ENCODE measurements at regions not wholly inside any gene's neighbourhood (a gene's known extent, or its start where the extent isn't known, plus 50 kb on each side); places are given as distances from the start of the nearest gene placed in this dataset.

GRCh38 chr20:1779567-1779966 is 115.6 kb upstream of the SIRPA start:
- H3K4me3 ChIP-seq, result no peak overlapping the region
- TF ChIP-seq PBX3 (IDR thresholded peaks at IDR 0.05; ENCODE audit: insufficient replicate concordance, low read depth, low read length) (no peak), ZBTB4 (CRISPR knock-in tag; IDR thresholded peaks at IDR 0.05) (no peak), NR2C2 (IDR thresholded peaks at IDR 0.05; ENCODE audit: borderline replicate concordance, control insufficient read depth, insufficient read length, low read depth) (no peak)
- no peak overlapping the region for H3K27ac ChIP-seq (ENCODE audit: control insufficient read depth, insufficient read depth)
- no peak for FAIRE-seq
- in situ Hi-C loops (cut with MboI) (no loop called here), intact Hi-C loops (cut with micrococcal nuclease; ENCODE audit: unreplicated experiment) (loop anchor here (10.0 kb wide), 1 partner anchor 465 kb away; no protein-coding TSS in a partner anchor)
- SMC1A ChIA-PET (ENCODE audit: uncharacterized antibody, unreplicated experiment), result interaction anchor here (0.6 to 5.1 kb wide), 3 partner anchors 15 to 252 kb away, joined by 3 to 51 read pairs (median 4); no protein-coding TSS in a partner anchor
- H3K9ac ChIP-seq (ENCODE audit: control insufficient read depth, insufficient read depth, low read length), result no peak overlapping the region
- no peaks in the 10 kb centered on the region for H3K9me3 ChIP-seq (replicated peaks; ENCODE audit: control insufficient read depth, insufficient read depth, low read length)
- H4K20me1 ChIP-seq (ENCODE audit: control insufficient read depth, insufficient read depth), result no peaks in the 10 kb centered on the region
- no peaks in the 10 kb centered on the region; a peak in 1 of 4 replicates for H3K27me3 ChIP-seq (replicated peaks in 1 of 2; ENCODE audit: control insufficient read depth in 2 of 2, insufficient read depth in 2 of 2, low read length in 1 of 2)
- no peak for ATAC-seq
- 40% methylated on average over 5 of the region's 5 CpGs for WGBS (ENCODE audit: insufficient coverage, insufficient replicate concordance, low lambda C conversion rate, missing lambda C conversion rate)
- H3K4me2 ChIP-seq (ENCODE audit: control insufficient read depth, insufficient read depth), result no peak overlapping the region
- RAD21 ChIA-PET (ENCODE audit: unreplicated experiment), result no interaction called here
- H3K79me2 ChIP-seq (ENCODE audit: control insufficient read depth, insufficient read depth, low read length), result no peaks in the 10 kb centered on the region
- no peak overlapping the region for H2AFZ ChIP-seq (ENCODE audit: control insufficient read depth, low read depth, low read length)
- POLR2A ChIA-PET, result interaction anchor here (0.5 kb wide), 1 partner anchor 16 kb away, joined by 8 read pairs; no protein-coding TSS in a partner anchor
- no peak for DNase-seq (ENCODE audit: low read depth, low spot score)
- BruUV-seq (replicated peaks), result no TSS peak
- H3K4me1 ChIP-seq (ENCODE audit: control insufficient read depth, insufficient read depth, low read length), result no peaks in the 10 kb centered on the region
- CTCF ChIA-PET, result interaction anchor here (0.6 to 3.6 kb wide), 4 partner anchors 15 to 275 kb away, joined by 3 to 20 read pairs (median 8); no protein-coding TSS in a partner anchor
- no peaks in the 10 kb centered on the region for H3K36me3 ChIP-seq (ENCODE audit: control insufficient read depth in 2 of 2, insufficient read depth in 2 of 2, low read length in 1 of 2)

Data from GM12878 (cell line).